Keratinocyte (primary cell): ENCODE measurements at regions not wholly inside any gene's neighbourhood (a gene's known extent, or its start where the extent isn't known, plus 50 kb on each side); places are given as distances from the start of the nearest gene placed in this dataset.

Source experiments
- CTCF ChIP-seq, 3 experiments: IDR thresholded peaks in 1 of 3; conservative IDR thresholded peaks in 1 of 3; optimal IDR thresholded peaks in 1 of 3; 2 replicates in 2 of 3; 3 replicates in 1 of 3; pipeline versions ENCODE3 to v1.5.1; 2011; ENCODE audit warnings: low read length in 3 of 3, mild to moderate bottlenecking in 3 of 3, moderate library complexity in 2 of 3, control low read depth in 1 of 3, inconsistent platforms in 1 of 3; ENCODE audit not compliant: insufficient read depth in 2 of 3; ENCODE audit errors: extremely low read depth in 1 of 3
- EZH2 ChIP-seq: IDR thresholded peaks from one replicate; pipeline ENCODE4 v1.6.1; 2012; ENCODE audit warnings: inconsistent platforms, mild to moderate bottlenecking, low read length, moderate library complexity

GRCh38 chr4:38354872-38355271 lies 309.1 kb upstream of the KLF3 start:
- TF ChIP-seq CTCF (optimal IDR thresholded peaks at IDR 0.05 in 1 of 3, IDR thresholded peaks at IDR 0.05 in 1 of 3, conservative IDR thresholded peaks at IDR 0.05 in 1 of 3; ENCODE audit: extremely low read depth in 1 of 3, insufficient read depth in 2 of 3, low read length in 3 of 3), result no peak
- TF ChIP-seq EZH2, result no peak
